SK-N-SH treated with all-trans-retinoic acid at 6 μM for 48 hours (cell line): ENCODE measurements at regions not wholly inside any gene's neighbourhood (a gene's known extent, or its start where the extent isn't known, plus 50 kb on each side); places are given as distances from the start of the nearest gene placed in this dataset.

Source experiments
- ESRRG ChIP-seq: fragments of 250-450 bp; sonication (Bioruptor Pico); IDR thresholded peaks from 2 replicates; pipeline ENCODE4 v1.6.1; 2021; ENCODE audit warnings: mild to moderate bottlenecking
- GLIS3 ChIP-seq: fragments of 250-450 bp; sonication (Bioruptor Pico); IDR thresholded peaks from 2 replicates; pipeline ENCODE4 v1.5.0; 2020; ENCODE audit warnings: mild to moderate bottlenecking, moderate library complexity
- POU6F1 ChIP-seq: fragments of 250-450 bp; sonication (Bioruptor Pico); IDR thresholded peaks from 2 replicates; pipeline ENCODE4 v1.8.0; 2021; ENCODE audit warnings: low read depth, mild to moderate bottlenecking, moderate library complexity, borderline replicate concordance
- RARB ChIP-seq: fragments of 250-450 bp; sonication (Bioruptor Pico); IDR thresholded peaks from 2 replicates; pipeline ENCODE4 v1.8.0; 2021; ENCODE audit warnings: mild to moderate bottlenecking, moderate library complexity
- SNAI2 ChIP-seq: fragments of 250-450 bp; sonication (Bioruptor Pico); IDR thresholded peaks from 2 replicates; pipeline ENCODE4 v1.5.0; 2020; ENCODE audit warnings: mild to moderate bottlenecking, moderate library complexity
- TCF4 ChIP-seq: fragments of 250-450 bp; sonication (Bioruptor Pico); IDR thresholded peaks from 2 replicates; pipeline ENCODE4 v1.8.0; 2021; ENCODE audit warnings: mild to moderate bottlenecking, moderate library complexity, borderline replicate concordance
- ZC3H10 ChIP-seq: fragments of 250-450 bp; sonication (Bioruptor Pico); IDR thresholded peaks from 2 replicates; pipeline ENCODE4 v1.5.1; 2021; ENCODE audit warnings: mild to moderate bottlenecking, moderate library complexity
- ZFP3 ChIP-seq: fragments of 250-450 bp; sonication (Bioruptor Pico); IDR thresholded peaks from 2 replicates; pipeline ENCODE4 v1.5.0; 2020; ENCODE audit warnings: mild to moderate bottlenecking, moderate library complexity
- ZFP30 ChIP-seq: fragments of 450-650 bp; formaldehyde crosslinking; IDR thresholded peaks from 2 replicates; pipeline ENCODE4 v1.5.0; 2022; ENCODE audit warnings: mild to moderate bottlenecking, moderate library complexity
- ZNF70 ChIP-seq: fragments of 450-650 bp; formaldehyde crosslinking; IDR thresholded peaks from 2 replicates; pipeline ENCODE4 v1.5.0; 2020; ENCODE audit warnings: mild to moderate bottlenecking, moderate library complexity
- ZNF8 ChIP-seq: fragments of 450-650 bp; formaldehyde crosslinking; IDR thresholded peaks from 2 replicates; pipeline ENCODE4 v1.5.0; 2020; ENCODE audit warnings: mild to moderate bottlenecking, moderate library complexity
- TF ChIP-seq, protein P1 (sequence below): fragments of 250-450 bp; sonication (Bioruptor Pico); IDR thresholded peaks from 2 replicates; pipeline ENCODE4 v1.8.0; 2020; ENCODE audit warnings: mild to moderate bottlenecking, moderate library complexity, borderline replicate concordance

- TF ChIP-seq ZNF70 (CRISPR knock-in tag), result no peak
- TF ChIP-seq ZFP3, result no peak
- no peak for TF ChIP-seq TCF4 (CRISPR knock-in tag)
- TF ChIP-seq ZC3H10 (CRISPR knock-in tag), result no peak
- TF ChIP-seq ZNF8, result no peak
- no peak for TF ChIP-seq RARB (CRISPR knock-in tag)
- TF ChIP-seq SNAI2, result no peak
- TF ChIP-seq ZFP30 (CRISPR knock-in tag), result no peak
- TF ChIP-seq, protein P1, sequence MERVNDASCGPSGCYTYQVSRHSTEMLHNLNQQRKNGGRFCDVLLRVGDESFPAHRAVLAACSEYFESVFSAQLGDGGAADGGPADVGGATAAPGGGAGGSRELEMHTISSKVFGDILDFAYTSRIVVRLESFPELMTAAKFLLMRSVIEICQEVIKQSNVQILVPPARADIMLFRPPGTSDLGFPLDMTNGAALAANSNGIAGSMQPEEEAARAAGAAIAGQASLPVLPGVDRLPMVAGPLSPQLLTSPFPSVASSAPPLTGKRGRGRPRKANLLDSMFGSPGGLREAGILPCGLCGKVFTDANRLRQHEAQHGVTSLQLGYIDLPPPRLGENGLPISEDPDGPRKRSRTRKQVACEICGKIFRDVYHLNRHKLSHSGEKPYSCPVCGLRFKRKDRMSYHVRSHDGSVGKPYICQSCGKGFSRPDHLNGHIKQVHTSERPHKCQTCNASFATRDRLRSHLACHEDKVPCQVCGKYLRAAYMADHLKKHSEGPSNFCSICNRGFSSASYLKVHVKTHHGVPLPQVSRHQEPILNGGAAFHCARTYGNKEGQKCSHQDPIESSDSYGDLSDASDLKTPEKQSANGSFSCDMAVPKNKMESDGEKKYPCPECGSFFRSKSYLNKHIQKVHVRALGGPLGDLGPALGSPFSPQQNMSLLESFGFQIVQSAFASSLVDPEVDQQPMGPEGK (CRISPR knock-in tag), result no peak
- TF ChIP-seq POU6F1 (CRISPR knock-in tag), result no peak
- no peak for TF ChIP-seq ESRRG (CRISPR knock-in tag)
- TF ChIP-seq GLIS3 (CRISPR knock-in tag), result no peak
Observed at GRCh38 chr2:16971722-16972234, 306.1 kb upstream of the CYRIA start.
